Lung (tissue), 11 donors: ENCODE measurements at regions not wholly inside any gene's neighbourhood (a gene's known extent, or its start where the extent isn't known, plus 50 kb on each side); places are given as distances from the start of the nearest gene placed in this dataset.

Source experiments
- ATAC-seq: fragments of 200-7000 bp; cut with Tn5 transposase; one replicate; pipeline ENCODE4 v1.9.1; 2020; ENCODE audit warnings: moderate number of reproducible peaks; ENCODE audit not compliant: insufficient read depth, low FRiP score
- DNase-seq, 3 donors: peaks; one replicate each; pipeline ENCODE4 v3.0.0-alpha.2; 2013 to 2017
- H3K27ac ChIP-seq, 2 donors: one replicate each; pipeline ENCODE4 v1.5.1; 2013; ENCODE audit warnings: mild to moderate bottlenecking in 2 of 2, moderate library complexity in 2 of 2, control low read depth in 1 of 2, inconsistent platforms in 1 of 2, low read depth in 1 of 2, low read length in 1 of 2
- H3K27me3 ChIP-seq, 3 donors: one replicate each; pipeline ENCODE4 v1.5.1; 2013; ENCODE audit warnings: low read length in 2 of 3; ENCODE audit not compliant: control insufficient read depth in 3 of 3, insufficient read depth in 3 of 3
- H3K36me3 ChIP-seq, 4 donors: one replicate each; pipeline ENCODE4 v1.5.1; 2013; ENCODE audit warnings: low read length in 4 of 4, mild to moderate bottlenecking in 1 of 4, moderate library complexity in 1 of 4; ENCODE audit not compliant: control insufficient read depth in 4 of 4, insufficient read depth in 4 of 4
- H3K4me1 ChIP-seq, 5 donors: one replicate each; pipeline ENCODE4 v1.5.1; 2013; ENCODE audit warnings: low read length in 5 of 5, mild to moderate bottlenecking in 2 of 5, moderate library complexity in 1 of 5; ENCODE audit not compliant: control insufficient read depth in 5 of 5, insufficient read depth in 5 of 5
- H3K4me3 ChIP-seq: one replicate; pipeline ENCODE4 v1.5.1; 2013; ENCODE audit warnings: mild to moderate bottlenecking, control low read depth, moderate library complexity
- H3K9ac ChIP-seq, 2 donors: one replicate each; pipeline ENCODE4 v1.5.1; 2013; ENCODE audit warnings: low read length in 2 of 2, control low read depth in 1 of 2; ENCODE audit not compliant: insufficient read depth in 1 of 2
- H3K9me3 ChIP-seq, 4 donors: one replicate each; pipeline ENCODE4 v1.5.1; 2013; ENCODE audit warnings: low read length in 3 of 4, mild to moderate bottlenecking in 1 of 4, moderate library complexity in 1 of 4; ENCODE audit not compliant: control insufficient read depth in 4 of 4, insufficient read depth in 3 of 4
- WGBS, 2 donors: extraction: QIAGEN DNeasy Blood & Tissue Kit; methylation state at CpG; one replicate each; pipeline ENCODE4 v1.1.7; 2013; 5-methylcytosine and 5-hydroxymethylcytosine counted together
- TF ChIP-seq, protein P1 (sequence below): IDR thresholded peaks from 2 replicates; pipeline ENCODE4 v1.5.1; 2012; ENCODE audit warnings: mild to moderate bottlenecking; ENCODE audit errors: control extremely low read depth, extremely low read depth
- donor health status: control.
- donor health status: control.
- donor health status: Bipolar disorder and iron deficiency.
- donor health status: healthy.
- donor health status: DM: yes; HTN: yes; CAD: no.

DNA sequence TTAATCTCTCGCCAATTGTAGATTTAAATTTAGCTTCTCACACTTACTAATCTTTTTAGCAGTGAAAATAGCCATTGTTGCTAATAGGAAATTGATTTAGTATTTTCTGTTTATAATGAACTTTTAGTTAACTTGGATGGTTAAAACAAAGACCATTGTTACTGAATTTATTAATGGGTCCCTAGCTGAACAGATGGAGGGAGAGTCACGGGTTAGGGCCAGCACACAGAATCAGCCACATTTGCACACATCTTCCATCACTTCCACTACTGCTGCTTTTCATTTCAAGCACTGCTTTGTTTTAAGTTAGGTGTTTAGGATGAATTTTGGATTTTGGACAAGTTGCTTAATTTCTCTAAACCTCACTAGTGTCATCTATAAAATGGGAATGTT is 125.9 kb upstream of the ADAMTSL1 start:
- DNase-seq, result no peak
- no peak overlapping the region for H3K27ac ChIP-seq
- H3K27me3 ChIP-seq, result no peaks in the 10 kb centered on the region
- TF ChIP-seq, protein P1, sequence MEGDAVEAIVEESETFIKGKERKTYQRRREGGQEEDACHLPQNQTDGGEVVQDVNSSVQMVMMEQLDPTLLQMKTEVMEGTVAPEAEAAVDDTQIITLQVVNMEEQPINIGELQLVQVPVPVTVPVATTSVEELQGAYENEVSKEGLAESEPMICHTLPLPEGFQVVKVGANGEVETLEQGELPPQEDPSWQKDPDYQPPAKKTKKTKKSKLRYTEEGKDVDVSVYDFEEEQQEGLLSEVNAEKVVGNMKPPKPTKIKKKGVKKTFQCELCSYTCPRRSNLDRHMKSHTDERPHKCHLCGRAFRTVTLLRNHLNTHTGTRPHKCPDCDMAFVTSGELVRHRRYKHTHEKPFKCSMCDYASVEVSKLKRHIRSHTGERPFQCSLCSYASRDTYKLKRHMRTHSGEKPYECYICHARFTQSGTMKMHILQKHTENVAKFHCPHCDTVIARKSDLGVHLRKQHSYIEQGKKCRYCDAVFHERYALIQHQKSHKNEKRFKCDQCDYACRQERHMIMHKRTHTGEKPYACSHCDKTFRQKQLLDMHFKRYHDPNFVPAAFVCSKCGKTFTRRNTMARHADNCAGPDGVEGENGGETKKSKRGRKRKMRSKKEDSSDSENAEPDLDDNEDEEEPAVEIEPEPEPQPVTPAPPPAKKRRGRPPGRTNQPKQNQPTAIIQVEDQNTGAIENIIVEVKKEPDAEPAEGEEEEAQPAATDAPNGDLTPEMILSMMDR, result no peak
- H3K9me3 ChIP-seq, result no peaks in the 10 kb centered on the region
- WGBS, 2 donors, result 83 to 97% methylated on average over 2 of the region's 2 CpGs
- peaks cover 0 to 5% (median 0%) of the 10 kb centered on the region in 5 donors for H3K4me1 ChIP-seq
- no peaks in the 10 kb centered on the region for H3K36me3 ChIP-seq
- H3K9ac ChIP-seq, result no peak overlapping the region
- H3K4me3 ChIP-seq, result no peak overlapping the region
- no peak for ATAC-seq

DNA sequence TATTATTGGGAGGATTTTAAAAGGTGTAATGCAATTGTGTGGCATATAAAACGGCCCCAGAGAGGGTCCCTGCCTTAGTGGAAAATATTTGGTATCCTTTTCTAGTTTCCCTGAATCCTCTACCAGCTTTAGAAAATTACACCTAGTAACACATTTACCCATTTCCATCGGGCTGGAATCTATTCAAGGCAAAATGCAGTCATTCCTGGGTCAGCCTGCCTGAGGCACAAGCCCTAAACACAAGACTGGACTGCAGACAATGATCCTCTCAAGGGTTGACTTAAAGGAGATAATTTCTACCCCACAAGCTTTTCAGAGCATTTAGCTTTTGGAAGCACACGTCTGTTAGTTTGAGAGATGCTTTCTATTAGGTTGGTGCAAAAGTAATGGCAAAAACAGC is 124.4 kb upstream of the ADAMTSL1 start:
- WGBS, 2 donors, result 75% methylated on average over 3 of the region's 3 CpGs
- peaks cover 0 to 5% (median 0%) of the 10 kb centered on the region in 5 donors for H3K4me1 ChIP-seq
- H3K36me3 ChIP-seq, result no peaks in the 10 kb centered on the region
- no peak for DNase-seq
- H3K27me3 ChIP-seq, result no peaks in the 10 kb centered on the region
- H3K27ac ChIP-seq, result no peak overlapping the region
- no peaks in the 10 kb centered on the region for H3K9me3 ChIP-seq
- TF ChIP-seq, protein P1, result no peak
- no peak overlapping the region for H3K9ac ChIP-seq
- ATAC-seq, result no peak
- H3K4me3 ChIP-seq, result no peak overlapping the region

DNA sequence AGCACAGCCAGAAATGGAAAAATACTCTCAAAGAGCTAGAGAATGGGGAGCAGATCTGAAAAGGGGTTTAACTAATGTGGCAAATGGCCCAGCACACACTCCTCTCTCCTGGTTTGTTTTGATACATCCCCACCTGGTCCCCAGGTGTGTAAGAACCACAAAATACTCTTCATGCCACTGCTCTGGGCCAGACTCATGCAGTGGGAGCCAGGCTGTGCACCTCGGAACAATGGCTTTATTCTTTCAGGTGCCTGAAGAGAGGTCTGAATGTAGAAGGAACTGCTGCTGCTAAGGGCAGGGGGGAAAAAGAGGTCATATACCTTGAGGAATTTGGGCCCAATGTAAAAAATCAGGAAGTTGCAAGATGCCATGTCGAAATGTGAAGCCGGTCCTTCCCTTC is 123.9 kb upstream of the ADAMTSL1 start:
- Histone ChIP-seq H3K4me1 (peaks cover 0 to 5% (median 0%) of the 10 kb centered on the region in 5 donors), H3K27ac (no peak overlapping the region), H3K9me3 (no peaks in the 10 kb centered on the region), H3K9ac (no peak overlapping the region), H3K27me3 (no peaks in the 10 kb centered on the region), H3K36me3 (no peaks in the 10 kb centered on the region), H3K4me3 (no peak overlapping the region)
- TF ChIP-seq, protein P1, result no peak
- WGBS, 2 donors, result 79 to 92% methylated on average over 3 of the region's 3 CpGs
- ATAC-seq, result no peak
- no peak for DNase-seq

DNA sequence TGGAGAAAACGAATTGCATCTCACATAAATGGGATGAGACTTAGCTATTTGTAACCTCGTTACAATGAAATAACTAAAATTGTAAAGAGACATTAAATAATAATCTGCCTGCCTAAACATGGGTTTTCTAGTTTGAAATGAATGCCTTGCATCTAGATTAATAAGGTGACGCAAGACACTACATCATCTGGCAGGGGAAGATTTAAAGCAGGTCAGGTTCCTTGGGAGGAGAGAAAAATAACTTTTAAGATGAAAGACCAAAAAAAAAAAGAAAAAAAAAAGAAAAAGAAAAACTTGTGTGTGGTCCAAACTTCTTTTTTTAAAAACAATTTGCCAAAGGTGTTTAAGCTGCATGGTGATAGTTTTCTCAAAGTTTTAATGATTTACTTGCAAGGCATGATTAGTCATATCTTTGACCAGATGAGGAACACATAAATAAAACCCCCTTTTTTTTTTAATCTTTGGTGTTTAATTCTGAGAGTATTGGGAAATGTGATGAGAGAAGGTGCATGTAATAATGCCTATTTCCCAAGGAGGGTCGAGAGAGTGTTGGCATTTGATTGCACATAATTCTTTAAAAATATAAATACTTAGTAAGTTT is 122.9 kb upstream of the ADAMTSL1 start:
- H3K27ac ChIP-seq, result no peak overlapping the region
- H3K27me3 ChIP-seq, result no peaks in the 10 kb centered on the region
- 81% methylated on average over 4 of the region's 4 CpGs for WGBS, 2 donors
- peaks cover 0 to 5% (median 0%) of the 10 kb centered on the region in 5 donors for H3K4me1 ChIP-seq
- H3K4me3 ChIP-seq, result no peak overlapping the region
- no peaks in the 10 kb centered on the region for H3K36me3 ChIP-seq
- no peak overlapping the region for H3K9ac ChIP-seq
- ATAC-seq (no peak), DNase-seq (no peak)
- TF ChIP-seq, protein P1, result no peak
- H3K9me3 ChIP-seq, result no peaks in the 10 kb centered on the region
